ENCODE measurements at regions not wholly inside any gene's neighbourhood (a gene's known extent, or its start where the extent isn't known, plus 50 kb on each side); places are given as distances from the start of the nearest gene placed in this dataset.

DNA sequence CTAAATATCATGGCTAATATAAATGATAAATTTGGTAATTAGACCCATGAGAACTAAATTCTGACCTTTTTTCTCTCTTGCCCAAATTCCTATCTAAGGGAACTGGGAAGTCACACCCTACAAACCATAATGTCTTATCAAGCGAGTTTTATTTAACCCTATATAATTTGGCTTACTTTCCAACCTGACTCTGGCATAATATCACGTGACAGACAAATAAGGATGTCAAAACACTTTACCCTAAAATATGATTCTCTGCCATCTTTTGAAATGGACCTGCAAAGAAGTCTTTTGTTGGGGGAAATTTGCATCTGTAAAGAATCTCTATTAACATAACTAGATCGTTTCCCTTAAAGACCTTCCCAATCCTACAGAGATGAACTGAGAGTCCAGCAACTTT is 1823.5 kb upstream of the LRRTM1 start:
- peaks cover 21% of the 10 kb centered on the region for H3K9me3 Mint-ChIP-seq
- H3K36me3 Mint-ChIP-seq (ENCODE audit: low read depth): no peaks in the 10 kb centered on the region
- no peaks in the 10 kb centered on the region for H3K27me3 Mint-ChIP-seq
- H3K27ac Mint-ChIP-seq: no peak overlapping the region
- no peak for DNase-seq
- no peak overlapping the region for H3K4me3 Mint-ChIP-seq
- no peaks in the 10 kb centered on the region for H3K4me1 Mint-ChIP-seq (ENCODE audit: low read depth)

DNA sequence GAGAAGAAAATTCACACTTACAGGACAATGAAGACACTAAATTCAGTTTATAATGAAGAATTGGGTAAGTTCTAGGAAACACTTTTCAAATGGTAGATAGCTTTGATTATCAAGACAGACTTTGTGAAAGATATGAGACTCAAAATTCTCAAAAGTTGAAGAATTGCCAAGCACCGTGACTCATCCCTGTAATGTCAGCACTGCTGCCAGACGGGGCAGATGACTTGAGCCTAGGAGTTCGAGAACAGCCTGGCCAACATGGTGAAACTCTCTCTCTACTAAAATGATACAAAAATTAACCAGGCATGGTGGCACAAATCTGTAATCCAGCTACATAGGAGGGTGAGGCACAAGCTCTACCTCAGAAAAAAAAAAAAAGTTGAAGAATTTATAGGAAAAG is 1820.1 kb upstream of the LRRTM1 start:
- Mint-ChIP-seq H3K4me1 (ENCODE audit: low read depth) (no peaks in the 10 kb centered on the region), H3K27ac (no peak overlapping the region), H3K27me3 (no peaks in the 10 kb centered on the region), H3K4me3 (no peak overlapping the region), H3K36me3 (ENCODE audit: low read depth) (no peaks in the 10 kb centered on the region), H3K9me3 (peaks cover 12% of the 10 kb centered on the region)
- no peak for DNase-seq

DNA sequence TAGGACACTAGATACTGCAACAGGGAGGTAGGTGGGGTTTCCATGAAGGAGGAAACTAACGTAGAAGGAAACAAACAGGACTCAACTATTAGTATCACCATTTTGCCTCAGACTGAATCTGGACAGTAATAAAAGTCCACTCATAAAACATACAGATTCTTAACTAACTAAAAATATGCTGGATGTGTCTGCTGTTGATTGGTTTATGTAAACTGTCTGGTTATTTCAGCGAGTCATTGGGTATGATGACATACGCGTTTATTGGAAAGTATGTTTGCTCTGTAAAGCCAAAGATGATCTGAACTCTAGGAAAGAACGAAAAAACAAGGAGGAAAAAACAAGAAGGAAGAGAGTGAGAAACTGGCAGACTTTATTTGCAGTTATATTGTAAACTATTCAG is 1816.1 kb upstream of the LRRTM1 start:
- no peaks in the 10 kb centered on the region for H3K36me3 Mint-ChIP-seq (ENCODE audit: low read depth)
- H3K27ac Mint-ChIP-seq: no peak overlapping the region

DNA sequence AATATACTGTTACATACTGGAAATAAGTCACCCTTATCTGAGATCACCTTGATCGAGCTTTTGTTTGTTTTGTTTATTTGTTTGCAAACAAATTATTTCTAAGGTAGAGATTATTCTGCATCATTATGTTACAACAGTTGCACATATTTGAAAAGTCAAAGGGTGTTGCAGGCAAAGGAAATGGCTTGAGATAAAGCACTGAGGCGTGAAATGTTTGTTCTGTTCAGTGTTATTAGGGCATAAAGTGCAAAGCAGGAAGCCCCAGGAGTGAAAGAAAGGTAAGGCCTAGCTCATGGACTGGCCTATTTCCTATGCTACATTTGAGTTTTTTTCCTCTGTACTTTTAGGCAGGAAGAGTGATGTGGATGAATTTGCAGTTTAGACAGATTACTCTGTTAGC is 1815.6 kb upstream of the LRRTM1 start:
- Mint-ChIP-seq H3K4me1 (ENCODE audit: low read depth) (no peaks in the 10 kb centered on the region), H3K27ac (no peak overlapping the region), H3K4me3 (no peak overlapping the region), H3K36me3 (ENCODE audit: low read depth) (no peaks in the 10 kb centered on the region), H3K27me3 (no peaks in the 10 kb centered on the region), H3K9me3 (peaks cover 12% of the 10 kb centered on the region)
- no peak for DNase-seq

More for the DNA sequence above, 1816.1 kb upstream of the LRRTM1 start:
- no peaks in the 10 kb centered on the region for H3K27me3 Mint-ChIP-seq
- DNase-seq: no peak
- peaks cover 10% of the 10 kb centered on the region for H3K9me3 Mint-ChIP-seq
- H3K4me1 Mint-ChIP-seq (ENCODE audit: low read depth): no peaks in the 10 kb centered on the region
- no peak overlapping the region for H3K4me3 Mint-ChIP-seq

DNA sequence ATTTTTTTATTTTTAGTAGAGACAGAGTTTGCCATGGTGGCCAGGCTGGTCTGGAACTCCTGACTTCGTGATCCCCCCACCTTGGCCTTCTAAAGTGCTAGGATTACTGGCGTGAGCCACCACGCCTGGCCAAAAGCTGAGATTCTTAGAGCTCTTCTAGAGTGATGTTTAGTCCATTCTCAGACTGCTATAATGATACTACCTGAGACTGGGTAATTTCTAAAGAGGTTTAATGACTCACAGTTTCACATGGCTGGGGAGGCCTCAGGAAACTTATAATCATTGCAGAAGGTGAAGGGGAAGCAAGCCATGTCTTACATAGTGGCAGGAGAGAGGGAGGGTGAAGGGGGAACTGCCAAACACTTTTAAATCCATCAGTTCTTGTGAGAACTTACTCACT is 1804.9 kb upstream of the LRRTM1 start:
- H3K4me1 Mint-ChIP-seq (ENCODE audit: low read depth): no peaks in the 10 kb centered on the region
- H3K36me3 Mint-ChIP-seq (ENCODE audit: low read depth): no peaks in the 10 kb centered on the region
- no peak overlapping the region for H3K4me3 Mint-ChIP-seq
- H3K27ac Mint-ChIP-seq: no peak overlapping the region
- no peak for DNase-seq
- H3K9me3 Mint-ChIP-seq: peaks cover 33% of the 10 kb centered on the region
- no peaks in the 10 kb centered on the region for H3K27me3 Mint-ChIP-seq

DNA sequence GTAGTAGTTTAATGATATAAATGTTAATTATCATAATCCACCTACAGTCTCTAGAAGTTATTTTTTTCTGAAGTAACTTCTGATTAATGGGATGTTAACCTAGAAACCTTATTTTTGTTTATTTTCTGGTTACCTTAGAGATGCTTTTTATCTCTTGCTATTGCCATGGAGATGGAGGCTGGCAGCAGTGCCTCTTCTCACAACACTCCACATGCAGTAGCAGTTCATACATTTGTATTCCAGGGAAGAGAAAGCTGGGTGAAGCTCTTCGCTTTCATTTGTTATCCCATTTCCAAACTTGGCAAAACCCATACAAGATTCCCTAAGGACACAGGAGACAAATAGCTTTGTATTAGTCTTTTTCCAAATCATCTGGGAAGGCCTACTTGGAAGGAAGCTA is 1794.1 kb upstream of the LRRTM1 start:
- H3K4me3 Mint-ChIP-seq: no peak overlapping the region
- DNase-seq: no peak
- H3K4me1 Mint-ChIP-seq (ENCODE audit: low read depth): no peaks in the 10 kb centered on the region
- H3K27me3 Mint-ChIP-seq: no peaks in the 10 kb centered on the region
- no peaks in the 10 kb centered on the region for H3K36me3 Mint-ChIP-seq (ENCODE audit: low read depth)
- H3K9me3 Mint-ChIP-seq: peaks cover 4% of the 10 kb centered on the region
- no peak overlapping the region for H3K27ac Mint-ChIP-seq

DNA sequence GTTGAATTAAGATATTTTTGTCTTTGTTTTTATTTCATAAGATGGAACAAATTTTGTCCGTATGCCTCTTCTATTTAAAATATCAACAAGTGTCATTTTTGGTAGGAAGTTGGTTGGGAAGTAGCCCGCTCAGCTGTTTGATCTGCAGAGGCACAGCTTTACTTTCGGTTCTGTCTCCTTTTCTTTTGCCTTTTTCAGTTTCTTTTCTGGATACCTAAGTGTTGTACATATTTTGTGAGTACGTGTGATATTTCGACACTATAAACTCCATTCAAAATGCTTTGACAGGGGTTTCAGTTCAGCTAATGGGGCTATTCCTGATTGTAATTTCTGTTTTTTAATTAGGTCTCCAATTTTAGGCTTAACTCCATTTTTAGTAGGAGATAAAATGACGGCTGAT is 1785.0 kb upstream of the LRRTM1 start:
- no peaks in the 10 kb centered on the region for H3K27me3 Mint-ChIP-seq
- peaks cover 30% of the 10 kb centered on the region for H3K9me3 Mint-ChIP-seq
- no peaks in the 10 kb centered on the region for H3K36me3 Mint-ChIP-seq (ENCODE audit: low read depth)
- H3K4me3 Mint-ChIP-seq: no peak overlapping the region
- H3K4me1 Mint-ChIP-seq (ENCODE audit: low read depth): no peaks in the 10 kb centered on the region
- DNase-seq: no peak
- H3K27ac Mint-ChIP-seq: no peak overlapping the region

DNA sequence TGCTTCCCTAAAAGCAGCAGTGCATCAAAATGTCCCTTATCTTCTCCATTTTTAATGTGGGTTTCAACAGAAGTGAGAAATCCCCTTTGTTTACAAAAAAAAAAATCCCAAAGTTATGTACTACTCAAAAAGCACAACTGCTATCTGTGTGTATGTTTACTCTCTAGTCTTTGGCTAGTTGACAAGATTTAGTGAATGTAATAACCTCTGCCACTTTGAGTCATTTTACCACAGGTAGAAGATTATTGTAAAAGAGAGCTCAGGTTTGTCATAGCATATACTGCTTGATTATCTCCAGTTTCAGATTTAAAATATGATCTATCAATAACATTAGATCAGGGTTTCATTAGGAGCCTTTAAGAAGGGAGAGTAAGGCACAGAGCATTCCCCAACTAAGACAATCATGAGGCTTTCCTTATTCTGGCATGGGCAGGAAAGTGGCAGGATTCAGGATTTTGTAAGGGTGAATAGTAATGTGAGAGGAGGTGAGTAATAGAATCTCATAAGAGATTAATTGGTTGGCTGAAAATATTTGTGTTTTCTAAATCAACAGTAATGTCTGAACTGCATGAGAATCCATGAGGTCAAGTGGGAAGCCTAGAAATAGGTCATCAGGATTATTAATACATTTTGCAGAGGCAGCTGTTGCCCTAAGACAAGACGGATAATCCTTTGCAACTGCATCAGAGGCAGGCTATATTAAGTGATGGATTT is 1780.3 kb upstream of the LRRTM1 start:
- no peaks in the 10 kb centered on the region for H3K4me1 Mint-ChIP-seq (ENCODE audit: low read depth)
- no peak overlapping the region for H3K4me3 Mint-ChIP-seq
- peaks cover 31% of the 10 kb centered on the region for H3K9me3 Mint-ChIP-seq
- DNase-seq: no peak
- no peaks in the 10 kb centered on the region for H3K36me3 Mint-ChIP-seq (ENCODE audit: low read depth)
- no peak overlapping the region for H3K27ac Mint-ChIP-seq
- H3K27me3 Mint-ChIP-seq: no peaks in the 10 kb centered on the region

DNA sequence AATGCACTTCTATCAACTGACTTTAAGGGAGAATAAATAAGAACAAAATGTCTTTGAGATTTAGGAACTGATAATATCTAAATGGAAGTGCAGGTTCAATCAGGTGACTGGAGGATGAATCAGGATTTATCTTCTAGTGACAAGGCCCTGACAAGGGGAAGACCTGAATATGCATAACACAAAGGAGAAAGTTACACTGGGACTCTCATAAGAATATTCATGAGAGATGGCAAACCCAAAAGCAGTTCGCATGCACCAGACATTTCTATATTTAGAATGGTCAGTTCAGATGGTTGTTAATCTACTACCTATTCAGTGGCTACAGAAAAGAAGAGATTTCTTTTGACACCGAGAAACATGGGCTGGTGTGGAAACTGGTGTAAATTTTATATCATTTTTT is 1771.3 kb upstream of the LRRTM1 start:
- Mint-ChIP-seq H3K27ac (no peak overlapping the region), H3K4me1 (ENCODE audit: low read depth) (no peaks in the 10 kb centered on the region), H3K36me3 (ENCODE audit: low read depth) (no peaks in the 10 kb centered on the region), H3K27me3 (no peaks in the 10 kb centered on the region), H3K9me3 (peaks cover 19% of the 10 kb centered on the region), H3K4me3 (no peak overlapping the region)
- no peak for DNase-seq

DNA sequence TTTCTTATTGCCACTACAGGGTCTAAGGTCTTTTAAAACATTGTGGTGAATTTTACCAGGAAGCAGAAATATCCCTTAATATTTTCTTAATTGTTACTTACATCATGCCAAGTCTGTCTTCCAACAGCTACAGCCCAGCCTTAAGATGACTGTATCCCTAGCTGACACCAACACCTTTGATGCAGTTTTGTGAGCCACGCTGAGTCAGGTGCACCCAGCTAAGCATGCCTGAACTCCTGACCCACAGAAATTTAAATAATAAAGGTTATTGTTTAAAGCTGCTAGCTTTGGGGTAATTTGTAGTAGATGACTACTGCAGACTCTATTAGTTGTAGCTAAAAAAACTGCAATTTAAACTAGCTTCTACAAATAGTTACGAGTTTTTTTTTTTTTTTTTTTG is 1757.9 kb upstream of the LRRTM1 start:
- Mint-ChIP-seq H3K27ac (no peak overlapping the region), H3K27me3 (no peaks in the 10 kb centered on the region), H3K4me3 (no peak overlapping the region), H3K36me3 (ENCODE audit: low read depth) (no peaks in the 10 kb centered on the region), H3K9me3 (peaks cover 11% of the 10 kb centered on the region), H3K4me1 (ENCODE audit: low read depth) (no peaks in the 10 kb centered on the region)
- DNase-seq: no peak

DNA sequence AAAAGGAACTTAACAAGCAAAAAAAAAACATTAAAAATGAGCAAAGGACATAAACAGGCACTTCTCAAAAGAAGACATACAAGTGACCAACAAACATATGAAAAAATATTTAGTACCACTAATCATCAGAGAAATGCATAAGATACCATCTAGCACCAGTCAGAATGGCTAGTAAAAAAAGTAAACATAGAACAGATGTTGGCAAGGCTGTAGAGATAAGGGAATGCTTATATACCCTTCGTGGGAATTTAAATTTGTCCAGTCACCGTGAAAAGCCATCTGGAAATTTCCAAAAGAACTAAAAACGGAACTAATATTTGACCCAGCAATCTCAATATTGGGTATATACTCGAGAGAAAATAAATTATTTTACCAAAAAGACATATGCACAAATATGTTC is 1751.3 kb upstream of the LRRTM1 start:
- Mint-ChIP-seq H3K4me1 (ENCODE audit: low read depth) (no peaks in the 10 kb centered on the region), H3K36me3 (ENCODE audit: low read depth) (no peaks in the 10 kb centered on the region), H3K27me3 (no peaks in the 10 kb centered on the region), H3K9me3 (peaks cover 13% of the 10 kb centered on the region), H3K4me3 (no peak overlapping the region), H3K27ac (no peak overlapping the region)
- DNase-seq: no peak

DNA sequence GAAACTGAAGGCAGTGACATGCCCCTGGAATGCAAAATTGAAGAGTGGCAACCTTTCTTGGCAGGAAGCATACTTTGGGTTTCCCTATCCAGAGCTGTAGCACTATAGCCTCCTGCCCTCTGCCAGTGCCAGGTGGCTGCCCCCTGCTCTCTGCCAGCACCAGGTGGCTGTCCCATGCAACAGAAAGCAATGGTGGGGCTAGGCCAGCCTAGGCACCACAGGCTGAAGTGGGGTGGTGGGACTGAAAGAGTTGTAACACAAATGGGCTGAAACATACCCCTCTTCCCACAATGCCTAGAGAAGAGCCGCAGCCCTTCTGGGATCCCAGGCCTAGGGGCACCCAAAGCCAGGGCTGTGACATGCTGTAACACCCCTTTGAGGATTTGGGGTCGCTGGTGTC is 1739.3 kb upstream of the LRRTM1 start:
- H3K27me3 Mint-ChIP-seq: no peaks in the 10 kb centered on the region
- H3K4me1 Mint-ChIP-seq (ENCODE audit: low read depth): no peaks in the 10 kb centered on the region
- no peak for DNase-seq
- H3K36me3 Mint-ChIP-seq (ENCODE audit: low read depth): no peaks in the 10 kb centered on the region
- H3K4me3 Mint-ChIP-seq: no peak overlapping the region
- H3K9me3 Mint-ChIP-seq: peaks cover 20% of the 10 kb centered on the region
- no peak overlapping the region for H3K27ac Mint-ChIP-seq

DNA sequence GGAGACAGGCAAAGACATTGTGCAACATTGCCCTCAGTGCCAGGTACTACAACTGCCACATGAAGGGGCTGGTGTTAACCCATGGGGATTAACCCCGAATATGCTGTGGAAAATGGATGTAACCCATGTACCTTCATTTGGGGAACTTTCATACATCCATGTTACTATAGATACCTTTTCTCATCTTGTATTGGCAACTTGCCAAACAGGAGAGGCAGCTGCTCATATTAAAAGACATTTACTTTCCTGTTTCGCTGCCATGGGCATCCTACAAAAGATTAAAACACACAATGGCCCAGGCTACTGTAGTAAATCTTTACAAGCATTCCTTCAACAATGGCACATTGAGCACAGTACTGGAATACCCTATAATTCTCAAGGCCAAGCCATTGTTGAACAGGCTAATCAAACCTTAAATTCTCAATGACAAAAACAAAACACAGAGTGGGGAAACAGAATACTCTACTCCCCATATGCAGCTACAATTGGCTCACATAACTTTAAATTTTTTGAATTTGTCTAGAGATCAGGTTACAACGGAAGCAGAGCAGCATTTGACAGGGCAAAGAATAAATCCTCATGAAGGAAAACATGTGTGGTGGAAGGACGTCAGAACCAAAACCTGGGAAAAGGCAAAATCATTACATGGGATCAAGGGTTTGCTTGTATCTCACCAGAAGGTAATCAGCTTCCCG is 1723.5 kb upstream of the LRRTM1 start:
- H3K27me3 Mint-ChIP-seq: no peaks in the 10 kb centered on the region
- H3K9me3 Mint-ChIP-seq: peaks cover 26% of the 10 kb centered on the region
- no peaks in the 10 kb centered on the region for H3K36me3 Mint-ChIP-seq (ENCODE audit: low read depth)
- DNase-seq: no peak
- no peak overlapping the region for H3K27ac Mint-ChIP-seq
- H3K4me3 Mint-ChIP-seq: no peak overlapping the region
- H3K4me1 Mint-ChIP-seq (ENCODE audit: low read depth): no peaks in the 10 kb centered on the region

DNA sequence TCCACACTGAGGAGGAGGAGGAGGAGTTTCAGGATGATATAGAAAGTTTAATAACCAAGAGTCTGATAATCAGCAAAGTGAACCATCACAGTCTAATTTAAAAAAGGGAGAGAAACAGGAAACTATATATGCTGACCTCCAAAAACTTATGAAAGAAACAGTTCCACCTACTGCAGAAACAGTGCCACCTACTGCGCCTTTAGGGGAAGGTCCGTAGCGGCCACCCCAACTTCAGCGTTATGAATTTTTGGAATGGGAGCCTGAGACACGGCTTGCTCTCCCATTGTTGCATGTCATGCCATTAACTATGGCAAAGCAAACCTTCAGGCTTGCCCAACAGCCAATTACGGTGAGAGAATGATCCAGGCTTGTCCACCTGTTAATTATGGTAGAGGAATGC is 1719.2 kb upstream of the LRRTM1 start:
- H3K4me3 Mint-ChIP-seq: no peak overlapping the region
- H3K4me1 Mint-ChIP-seq (ENCODE audit: low read depth): no peaks in the 10 kb centered on the region
- no peak overlapping the region for H3K27ac Mint-ChIP-seq
- H3K36me3 Mint-ChIP-seq (ENCODE audit: low read depth): no peaks in the 10 kb centered on the region
- DNase-seq: no peak
- H3K27me3 Mint-ChIP-seq: no peaks in the 10 kb centered on the region
- H3K9me3 Mint-ChIP-seq: peaks cover 24% of the 10 kb centered on the region

DNA sequence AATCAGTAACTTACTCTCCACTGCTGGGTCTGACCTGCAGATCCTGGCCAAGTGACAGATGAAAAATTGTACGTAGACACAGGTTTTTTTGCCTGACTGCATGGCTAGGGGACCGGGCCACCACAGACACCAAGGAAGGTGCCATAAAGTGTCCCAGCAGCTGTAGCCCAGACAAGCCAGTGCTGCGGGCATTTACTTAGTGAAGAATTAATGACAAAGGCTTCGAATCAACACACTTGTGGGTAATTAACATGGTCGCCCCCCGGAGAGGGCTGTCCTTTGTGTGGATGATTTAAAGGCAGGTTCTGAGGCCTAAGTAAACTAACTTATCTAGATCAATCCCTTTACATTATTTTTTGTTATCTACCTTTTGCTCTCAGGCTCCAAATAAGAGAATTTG is 1709.1 kb upstream of the LRRTM1 start:
- H3K36me3 Mint-ChIP-seq (ENCODE audit: low read depth): no peaks in the 10 kb centered on the region
- no peak for DNase-seq
- H3K4me3 Mint-ChIP-seq: no peak overlapping the region
- H3K9me3 Mint-ChIP-seq: peaks cover 2% of the 10 kb centered on the region
- no peaks in the 10 kb centered on the region for H3K4me1 Mint-ChIP-seq (ENCODE audit: low read depth)
- no peaks in the 10 kb centered on the region for H3K27me3 Mint-ChIP-seq
- no peak overlapping the region for H3K27ac Mint-ChIP-seq
